ENCODE measurements at regions not wholly inside any gene's neighbourhood (a gene's known extent, or its start where the extent isn't known, plus 50 kb on each side); places are given as distances from the start of the nearest gene placed in this dataset.

DNA sequence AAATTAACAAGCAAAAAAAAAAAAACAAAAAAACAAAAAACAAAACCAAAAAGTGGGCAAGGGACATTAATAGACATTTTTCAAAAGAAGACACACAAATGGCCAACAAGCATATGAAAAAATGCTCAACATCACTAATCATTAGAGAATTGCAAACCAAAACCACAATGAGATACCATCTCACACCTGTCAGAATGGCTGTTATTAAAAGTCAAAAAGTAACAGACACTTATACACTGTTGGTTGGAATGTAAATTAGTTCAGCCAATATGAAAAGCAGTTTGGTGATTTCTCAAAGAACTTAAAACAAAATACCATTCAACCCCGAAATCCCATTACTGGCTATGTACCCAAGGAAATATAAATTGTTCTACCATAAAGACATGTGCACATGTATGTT is 222.4 kb upstream of the CD96 start (continued):
- no peak for TF ChIP-seq ZNF274 (IDR thresholded peaks at IDR 0.05; ENCODE audit: low read depth, low read length)
- TF ChIP-seq, protein P1, sequence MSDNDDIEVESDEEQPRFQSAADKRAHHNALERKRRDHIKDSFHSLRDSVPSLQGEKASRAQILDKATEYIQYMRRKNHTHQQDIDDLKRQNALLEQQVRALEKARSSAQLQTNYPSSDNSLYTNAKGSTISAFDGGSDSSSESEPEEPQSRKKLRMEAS (IDR thresholded peaks at IDR 0.05): no peak
- TF ChIP-seq, protein P2, sequence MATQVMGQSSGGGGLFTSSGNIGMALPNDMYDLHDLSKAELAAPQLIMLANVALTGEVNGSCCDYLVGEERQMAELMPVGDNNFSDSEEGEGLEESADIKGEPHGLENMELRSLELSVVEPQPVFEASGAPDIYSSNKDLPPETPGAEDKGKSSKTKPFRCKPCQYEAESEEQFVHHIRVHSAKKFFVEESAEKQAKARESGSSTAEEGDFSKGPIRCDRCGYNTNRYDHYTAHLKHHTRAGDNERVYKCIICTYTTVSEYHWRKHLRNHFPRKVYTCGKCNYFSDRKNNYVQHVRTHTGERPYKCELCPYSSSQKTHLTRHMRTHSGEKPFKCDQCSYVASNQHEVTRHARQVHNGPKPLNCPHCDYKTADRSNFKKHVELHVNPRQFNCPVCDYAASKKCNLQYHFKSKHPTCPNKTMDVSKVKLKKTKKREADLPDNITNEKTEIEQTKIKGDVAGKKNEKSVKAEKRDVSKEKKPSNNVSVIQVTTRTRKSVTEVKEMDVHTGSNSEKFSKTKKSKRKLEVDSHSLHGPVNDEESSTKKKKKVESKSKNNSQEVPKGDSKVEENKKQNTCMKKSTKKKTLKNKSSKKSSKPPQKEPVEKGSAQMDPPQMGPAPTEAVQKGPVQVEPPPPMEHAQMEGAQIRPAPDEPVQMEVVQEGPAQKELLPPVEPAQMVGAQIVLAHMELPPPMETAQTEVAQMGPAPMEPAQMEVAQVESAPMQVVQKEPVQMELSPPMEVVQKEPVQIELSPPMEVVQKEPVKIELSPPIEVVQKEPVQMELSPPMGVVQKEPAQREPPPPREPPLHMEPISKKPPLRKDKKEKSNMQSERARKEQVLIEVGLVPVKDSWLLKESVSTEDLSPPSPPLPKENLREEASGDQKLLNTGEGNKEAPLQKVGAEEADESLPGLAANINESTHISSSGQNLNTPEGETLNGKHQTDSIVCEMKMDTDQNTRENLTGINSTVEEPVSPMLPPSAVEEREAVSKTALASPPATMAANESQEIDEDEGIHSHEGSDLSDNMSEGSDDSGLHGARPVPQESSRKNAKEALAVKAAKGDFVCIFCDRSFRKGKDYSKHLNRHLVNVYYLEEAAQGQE (IDR thresholded peaks at IDR 0.05; ENCODE audit: low read depth): no peak

DNA sequence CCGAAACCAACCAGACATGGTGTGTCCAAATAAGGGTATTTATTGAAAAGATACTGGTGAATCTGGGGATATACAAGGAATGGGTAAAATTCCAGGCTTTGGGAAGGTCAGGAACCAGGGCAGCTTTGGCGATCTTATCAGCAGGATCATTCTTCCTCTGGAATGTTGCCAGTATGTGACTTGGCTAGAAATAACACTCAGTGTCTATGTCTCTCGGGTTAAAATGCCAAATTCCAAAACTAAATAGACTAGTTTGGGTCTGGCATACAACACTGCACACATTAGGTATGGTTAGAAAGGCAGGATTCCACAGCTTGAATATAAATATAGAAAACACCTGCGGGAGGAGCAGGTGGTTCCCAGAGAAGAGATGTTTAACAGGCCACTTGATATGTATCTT is 220.2 kb upstream of the CD96 start:
- H3K9me2 ChIP-seq (ENCODE audit: insufficient read depth): no peaks in the 10 kb centered on the region
- H3K27me3 ChIP-seq (ENCODE audit: insufficient read depth, low read length): no peaks in the 10 kb centered on the region
- H3K79me2 ChIP-seq (ENCODE audit: insufficient read depth, low read length): no peaks in the 10 kb centered on the region
- H3K4me1 ChIP-seq (ENCODE audit: control insufficient read depth in 1 of 2, insufficient read depth in 2 of 2, low read length in 2 of 2): peaks cover 6 to 7% of the 10 kb centered on the region in 2 experiments; a peak in 2 of 4 replicates
- intact Hi-C loops (cut with micrococcal nuclease): no loop called here
- no peaks in the 10 kb centered on the region for H3K9me3 ChIP-seq (ENCODE audit: control insufficient read depth in 1 of 2, insufficient read depth in 1 of 2, low read depth in 1 of 2, low read length in 2 of 2)
- H3K4me3 ChIP-seq (replicated peaks in 1 of 2; ENCODE audit: low read depth in 1 of 2, low read length in 2 of 2): no peak overlapping the region
- TF ChIP-seq CBX3 (IDR thresholded peaks at IDR 0.05; ENCODE audit: low read depth) (no peak), EZH2phosphoT487 (IDR thresholded peaks at IDR 0.05; ENCODE audit: borderline replicate concordance) (no peak), JUND (IDR thresholded peaks at IDR 0.05) (no peak), SIN3A (IDR thresholded peaks at IDR 0.05; ENCODE audit: low read depth) (no peak), SP1 (IDR thresholded peaks at IDR 0.05; ENCODE audit: low read depth) (no peak), EZH2 (IDR thresholded peaks at IDR 0.05) (no peak), EGR1 (IDR thresholded peaks at IDR 0.05; ENCODE audit: low read depth) (no peak), ELF1 (IDR thresholded peaks at IDR 0.05; ENCODE audit: borderline replicate concordance, low read depth) (no peak), SRF (IDR thresholded peaks at IDR 0.05; ENCODE audit: low read depth) (no peak)
- TF ChIP-seq, protein P3, sequence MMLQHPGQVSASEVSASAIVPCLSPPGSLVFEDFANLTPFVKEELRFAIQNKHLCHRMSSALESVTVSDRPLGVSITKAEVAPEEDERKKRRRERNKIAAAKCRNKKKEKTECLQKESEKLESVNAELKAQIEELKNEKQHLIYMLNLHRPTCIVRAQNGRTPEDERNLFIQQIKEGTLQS (IDR thresholded peaks at IDR 0.05): no peak
- TF ChIP-seq, protein P4, sequence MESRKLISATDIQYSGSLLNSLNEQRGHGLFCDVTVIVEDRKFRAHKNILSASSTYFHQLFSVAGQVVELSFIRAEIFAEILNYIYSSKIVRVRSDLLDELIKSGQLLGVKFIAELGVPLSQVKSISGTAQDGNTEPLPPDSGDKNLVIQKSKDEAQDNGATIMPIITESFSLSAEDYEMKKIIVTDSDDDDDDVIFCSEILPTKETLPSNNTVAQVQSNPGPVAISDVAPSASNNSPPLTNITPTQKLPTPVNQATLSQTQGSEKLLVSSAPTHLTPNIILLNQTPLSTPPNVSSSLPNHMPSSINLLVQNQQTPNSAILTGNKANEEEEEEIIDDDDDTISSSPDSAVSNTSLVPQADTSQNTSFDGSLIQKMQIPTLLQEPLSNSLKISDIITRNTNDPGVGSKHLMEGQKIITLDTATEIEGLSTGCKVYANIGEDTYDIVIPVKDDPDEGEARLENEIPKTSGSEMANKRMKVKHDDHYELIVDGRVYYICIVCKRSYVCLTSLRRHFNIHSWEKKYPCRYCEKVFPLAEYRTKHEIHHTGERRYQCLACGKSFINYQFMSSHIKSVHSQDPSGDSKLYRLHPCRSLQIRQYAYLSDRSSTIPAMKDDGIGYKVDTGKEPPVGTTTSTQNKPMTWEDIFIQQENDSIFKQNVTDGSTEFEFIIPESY (IDR thresholded peaks at IDR 0.05; ENCODE audit: extremely low read depth, insufficient replicate concordance, low read length): no peak
- TF ChIP-seq, protein P2 (IDR thresholded peaks at IDR 0.05; ENCODE audit: low read depth): no peak
- no peaks in the 10 kb centered on the region for H3K36me3 ChIP-seq (ENCODE audit: control insufficient read depth in 1 of 2, insufficient read depth in 2 of 2, low read length in 2 of 2)
- DNase-seq (ENCODE audit: low read depth, low spot score) (no peak), ATAC-seq (peak; percentile 27; the same call in 1 of the 2 replicates)
- H3K27ac ChIP-seq (ENCODE audit: low read depth, low read length): no peak overlapping the region
- POLR2A ChIA-PET: no interaction called here
- BruUV-seq (replicated peaks): no TSS peak
- no peaks in the 10 kb centered on the region for H4K20me1 ChIP-seq (ENCODE audit: insufficient read depth)
- CTCF ChIA-PET: no interaction called here
- H3K4me2 ChIP-seq (ENCODE audit: low read length): no peak overlapping the region; the same call in 1 of the 2 replicates
- RAD21 ChIA-PET (ENCODE audit: low non-redundant PET in 1 of 2, low total read pairs in 2 of 2, uncharacterized antibody in 2 of 2, unreplicated experiment in 2 of 2): interaction anchor here in 1 of 2 experiments (0.7 kb wide), 1 partner anchor 1030 kb away, joined by 3 read pairs; no protein-coding TSS in a partner anchor
- no peak overlapping the region for H3K9ac ChIP-seq (ENCODE audit: low read length)
- H2AFZ ChIP-seq (ENCODE audit: low read depth, low read length, poor library complexity, severe bottlenecking): peak overlapping the region; percentile 3

Data from HCT116 (cell line).